ENCODE measurements at regions not wholly inside any gene's neighbourhood (a gene's known extent, or its start where the extent isn't known, plus 50 kb on each side); places are given as distances from the start of the nearest gene placed in this dataset.
A peak's percentile ranks its signal among the peaks of the same experiment; 100 is the strongest.
"Not testable (repeated sequence)": the region's sequence is repeated elsewhere in the genome, so short reads cannot be mapped to it uniquely, and the experiment has no call there.

DNA sequence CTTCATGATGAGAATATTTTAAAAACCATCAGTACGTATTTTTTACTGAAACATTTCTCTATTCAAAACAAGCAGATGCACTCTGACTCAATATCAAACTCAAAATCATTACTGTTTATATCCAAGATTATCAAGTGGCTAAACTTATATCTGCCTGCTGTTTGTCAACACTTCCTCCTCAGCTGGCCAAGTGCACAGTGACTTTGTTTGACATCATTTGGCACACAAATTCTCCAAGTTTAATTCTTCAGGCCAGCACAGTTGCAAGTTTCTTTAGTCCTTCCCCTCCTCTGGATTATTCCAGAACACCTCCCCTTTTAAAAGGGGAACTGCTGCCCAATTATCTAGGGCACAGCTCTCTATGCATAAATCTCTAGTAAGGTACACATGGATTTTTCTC is 346.6 kb downstream of the FSIP2 start:
- DNase-seq (ENCODE audit: low read depth) = no peak

DNA sequence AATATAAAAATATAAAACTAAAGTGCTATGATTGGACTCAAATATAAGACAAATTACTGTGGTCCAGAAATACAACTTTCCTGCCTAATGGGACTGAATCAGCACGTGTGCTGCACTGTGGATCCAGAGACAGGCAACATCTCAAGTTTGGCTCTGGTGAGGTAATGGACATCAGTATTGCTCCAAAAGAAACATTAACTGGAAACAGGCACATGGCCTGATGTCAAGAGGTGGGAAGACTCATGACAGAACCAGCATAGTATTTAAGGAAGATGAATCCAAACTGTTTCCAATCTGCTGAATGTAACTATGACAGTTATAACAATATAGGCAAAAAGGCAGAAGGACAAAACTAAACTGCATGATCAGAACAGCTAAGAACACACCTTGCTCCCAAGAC is 354.6 kb downstream of the FSIP2 start:
- DNase-seq (ENCODE audit: low read depth) = no peak

DNA sequence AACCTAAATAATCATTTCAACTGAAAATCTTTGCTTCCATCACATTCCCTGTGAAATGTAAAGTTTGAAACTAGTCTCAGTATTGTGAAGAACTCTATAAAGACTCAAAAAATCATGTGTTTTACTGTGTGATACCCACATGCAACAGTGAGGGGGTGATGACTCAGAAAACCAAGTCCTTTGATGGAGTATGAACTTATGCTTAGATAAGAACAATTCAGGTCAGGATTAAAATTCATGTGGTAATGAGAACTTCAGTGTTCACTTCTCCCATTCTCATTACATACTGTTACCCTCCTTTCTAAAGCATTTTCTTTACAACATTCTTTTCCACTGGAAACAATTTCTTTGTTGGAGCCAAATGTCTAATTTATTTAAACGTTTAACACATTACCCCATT is 360.2 kb downstream of the FSIP2 start:
- DNase-seq (ENCODE audit: low read depth) = peak; percentile 37

DNA sequence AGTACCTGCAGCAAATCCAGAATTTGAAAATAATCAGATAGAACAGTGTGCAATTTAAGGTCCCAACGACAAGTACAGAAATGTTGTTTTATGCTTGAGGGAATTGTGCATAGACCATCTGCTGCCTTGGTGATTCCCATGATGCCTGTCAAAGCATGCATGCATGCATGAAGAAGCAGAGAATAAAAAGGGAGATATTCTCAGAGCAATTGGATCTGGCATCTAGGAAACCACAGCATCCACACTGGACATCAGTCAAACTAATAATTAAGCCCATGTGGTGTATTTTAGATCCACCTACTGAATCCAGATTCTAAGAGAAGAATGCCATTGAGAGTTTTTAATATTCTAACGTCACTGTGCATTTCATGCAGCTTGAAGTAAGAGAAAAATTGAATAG is 361.2 kb downstream of the FSIP2 start:
- DNase-seq (ENCODE audit: low read depth) = no peak

DNA sequence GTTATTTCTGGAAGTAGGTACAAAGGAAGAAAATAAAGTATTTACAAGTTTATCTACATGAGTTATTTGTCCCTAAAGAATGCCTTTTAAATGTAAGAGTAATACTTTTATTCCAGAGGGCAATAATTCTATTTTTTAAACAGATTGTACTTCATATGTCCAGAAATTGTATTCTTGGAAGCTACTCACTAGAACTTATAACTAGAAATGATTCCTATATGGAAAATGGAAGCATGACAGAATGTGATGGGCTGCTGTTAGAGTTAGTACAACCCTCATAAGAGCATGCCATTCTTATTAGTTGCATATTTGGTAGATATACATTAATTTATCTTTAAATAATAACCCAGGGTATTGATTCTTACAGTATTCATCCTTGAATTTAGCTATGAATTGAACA is 362.0 kb downstream of the FSIP2 start:
- no peak for DNase-seq (ENCODE audit: low read depth)

DNA sequence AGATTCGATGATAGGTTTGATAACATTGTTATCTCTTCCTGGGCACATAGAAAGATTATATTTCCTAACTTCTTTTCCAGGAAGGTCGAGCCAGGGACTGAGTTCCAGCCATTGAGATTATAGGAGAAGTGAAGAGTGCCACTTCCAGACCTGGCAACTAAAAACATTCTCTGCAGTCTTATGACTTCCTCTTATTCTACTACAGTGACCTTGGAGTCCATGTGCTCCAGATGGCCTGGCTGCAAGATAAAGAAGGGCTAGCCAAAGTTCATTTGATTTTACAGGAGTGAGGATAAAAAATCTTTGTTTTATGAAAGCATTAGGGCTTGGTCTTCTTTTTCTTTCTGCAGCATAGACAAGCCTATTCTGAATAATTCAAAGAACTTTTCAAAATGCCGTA is 363.0 kb downstream of the FSIP2 start:
- no peak for DNase-seq (ENCODE audit: low read depth)

DNA sequence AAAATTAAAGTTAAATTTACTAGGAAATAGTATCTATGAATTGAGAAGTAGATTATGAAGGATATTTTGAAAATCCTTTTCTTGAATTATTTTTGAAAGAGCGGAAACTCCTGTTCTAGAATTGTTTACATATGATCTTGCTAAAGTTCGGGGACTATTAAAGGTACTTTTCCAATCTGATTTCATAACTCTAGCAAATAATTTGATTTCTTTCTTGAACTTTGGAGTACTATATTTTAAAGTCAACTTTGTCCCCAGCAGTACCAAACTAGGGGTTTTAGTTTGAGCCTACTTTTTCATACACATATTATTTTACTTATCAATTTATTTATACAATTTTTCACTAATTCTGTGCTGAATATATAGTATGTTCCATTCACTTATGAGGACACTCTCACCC is 364.7 kb downstream of the FSIP2 start:
- DNase-seq (ENCODE audit: low read depth) = no peak

DNA sequence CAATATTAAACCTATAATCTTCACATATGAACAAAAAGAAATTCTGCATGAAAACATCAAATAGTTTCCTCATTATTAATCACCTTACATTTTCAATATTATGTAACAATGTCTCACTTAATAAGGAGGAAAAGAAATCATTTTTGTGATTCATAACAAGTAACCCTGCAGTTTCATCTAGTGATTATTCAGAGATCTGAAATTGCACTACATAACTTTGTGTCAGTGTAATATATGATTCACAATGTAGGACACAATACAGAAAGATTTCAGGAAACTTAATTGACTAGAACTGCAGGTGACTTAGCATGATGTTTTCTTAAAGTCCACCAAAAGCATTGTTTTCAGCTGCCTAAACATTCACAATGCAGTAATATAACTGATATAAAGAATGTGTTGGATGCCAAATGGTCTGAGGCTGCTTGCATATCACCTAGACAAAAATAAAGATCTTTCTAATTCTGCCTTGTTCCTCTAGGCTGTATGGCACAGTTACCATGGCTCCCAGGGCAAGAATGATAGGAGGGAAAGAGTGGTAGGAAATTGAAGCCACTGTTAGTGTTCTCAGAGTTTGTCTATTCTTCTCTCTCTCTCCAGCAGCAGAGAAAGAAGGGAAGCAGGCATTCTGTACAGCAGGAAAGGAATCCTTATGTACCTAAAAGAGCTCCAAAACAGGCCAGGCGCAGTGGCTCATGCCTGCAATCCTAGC is 366.6 kb downstream of the FSIP2 start:
- no peak for DNase-seq (ENCODE audit: low read depth)

DNA sequence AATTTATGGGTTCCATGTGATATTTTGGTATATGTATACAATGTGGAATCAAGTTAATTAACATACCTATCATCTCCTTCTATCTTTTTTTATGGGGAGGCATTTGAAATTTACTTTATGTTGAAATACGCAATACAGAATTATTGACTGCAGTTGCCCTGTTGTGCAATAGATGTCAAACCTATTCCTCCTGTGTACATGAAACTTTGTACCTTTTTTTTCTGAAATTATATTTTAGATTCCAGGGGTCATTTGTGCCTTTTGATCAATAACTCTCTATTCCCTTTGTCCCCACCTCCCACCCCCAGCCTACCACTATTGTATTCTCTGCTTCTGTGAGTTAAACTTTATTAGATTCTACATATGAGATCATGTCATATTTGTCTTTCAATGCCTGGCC is 369.9 kb downstream of the FSIP2 start:
- no peak for DNase-seq (ENCODE audit: low read depth)

DNA sequence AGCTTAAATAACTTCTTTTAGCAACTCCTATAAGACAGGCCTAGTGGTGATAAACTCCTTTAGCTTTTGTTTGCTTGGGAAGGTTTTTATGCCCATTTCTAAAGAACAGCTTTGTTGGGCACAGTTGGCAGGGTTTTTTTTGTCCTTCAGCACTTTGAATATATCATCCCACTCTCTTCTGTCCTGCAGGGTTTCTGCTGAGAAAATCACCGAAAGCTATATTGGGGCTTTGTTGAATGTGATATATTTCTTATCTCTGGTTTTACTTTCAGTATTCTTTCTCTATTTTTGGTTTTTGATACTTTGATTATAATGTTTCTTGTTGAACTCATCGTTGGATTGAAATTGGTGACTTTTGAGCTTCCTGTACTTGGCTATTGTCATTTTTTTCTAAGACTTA is 372.8 kb upstream of the ZC3H15 start:
- no peak for DNase-seq (ENCODE audit: low read depth)

DNA sequence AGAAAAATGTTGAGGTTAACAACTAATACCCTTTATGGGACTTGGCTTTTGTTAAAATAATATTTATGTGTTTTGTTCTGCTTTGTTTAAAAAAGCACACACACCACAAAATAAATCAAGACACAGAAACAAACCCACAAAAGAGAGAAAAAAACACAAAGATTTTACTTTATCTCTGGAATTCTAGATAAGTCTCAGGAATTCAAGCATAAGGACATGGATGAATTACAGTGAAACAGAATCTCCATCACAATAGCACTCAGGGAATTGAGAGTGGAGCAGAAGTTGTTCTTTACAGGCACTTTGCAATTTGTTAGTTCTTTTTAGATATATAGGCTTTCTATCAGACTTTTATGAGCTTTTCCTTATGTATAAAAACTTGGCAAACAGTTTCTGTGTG is 360.9 kb upstream of the ZC3H15 start:
- no peak for DNase-seq (ENCODE audit: low read depth)

DNA sequence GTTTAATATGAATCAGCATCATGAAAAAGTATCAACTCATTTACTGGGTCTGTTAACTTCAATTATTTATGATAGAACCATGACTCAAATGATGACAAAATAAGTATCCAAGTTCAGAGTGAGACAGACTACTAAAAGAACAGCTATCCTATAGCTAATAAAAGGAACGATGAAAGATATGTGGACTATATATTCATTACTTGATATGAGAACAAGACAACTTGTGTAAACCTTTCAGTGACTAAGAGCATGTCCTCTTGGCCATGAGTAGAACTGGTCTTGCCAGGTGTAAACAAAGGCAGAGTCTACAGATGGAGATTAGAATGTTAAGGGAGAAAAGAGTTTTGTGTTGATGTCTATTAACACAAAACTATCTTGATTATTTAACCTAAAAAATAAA is 360.4 kb upstream of the ZC3H15 start:
- no peak for DNase-seq (ENCODE audit: low read depth)

DNA sequence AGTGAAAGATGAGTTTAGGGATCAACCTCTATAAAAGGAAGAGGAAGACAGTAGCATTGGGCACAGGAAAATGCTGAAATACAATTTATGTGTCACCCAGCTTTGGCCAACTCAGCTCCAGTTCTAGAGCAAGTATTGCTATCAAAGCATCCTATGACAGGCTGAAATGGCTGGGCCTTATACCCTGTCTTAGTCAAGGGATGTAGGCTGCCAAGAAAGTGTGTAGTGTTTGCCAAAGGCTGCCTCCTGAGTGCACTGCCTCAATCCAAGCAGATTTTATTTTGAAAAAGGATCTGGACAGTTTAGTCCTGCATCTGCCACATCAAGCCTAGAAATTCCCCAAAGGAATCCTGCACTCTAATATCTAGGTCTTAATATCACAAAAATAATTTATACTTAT is 359.9 kb upstream of the ZC3H15 start:
- DNase-seq (ENCODE audit: low read depth) = no peak

DNA sequence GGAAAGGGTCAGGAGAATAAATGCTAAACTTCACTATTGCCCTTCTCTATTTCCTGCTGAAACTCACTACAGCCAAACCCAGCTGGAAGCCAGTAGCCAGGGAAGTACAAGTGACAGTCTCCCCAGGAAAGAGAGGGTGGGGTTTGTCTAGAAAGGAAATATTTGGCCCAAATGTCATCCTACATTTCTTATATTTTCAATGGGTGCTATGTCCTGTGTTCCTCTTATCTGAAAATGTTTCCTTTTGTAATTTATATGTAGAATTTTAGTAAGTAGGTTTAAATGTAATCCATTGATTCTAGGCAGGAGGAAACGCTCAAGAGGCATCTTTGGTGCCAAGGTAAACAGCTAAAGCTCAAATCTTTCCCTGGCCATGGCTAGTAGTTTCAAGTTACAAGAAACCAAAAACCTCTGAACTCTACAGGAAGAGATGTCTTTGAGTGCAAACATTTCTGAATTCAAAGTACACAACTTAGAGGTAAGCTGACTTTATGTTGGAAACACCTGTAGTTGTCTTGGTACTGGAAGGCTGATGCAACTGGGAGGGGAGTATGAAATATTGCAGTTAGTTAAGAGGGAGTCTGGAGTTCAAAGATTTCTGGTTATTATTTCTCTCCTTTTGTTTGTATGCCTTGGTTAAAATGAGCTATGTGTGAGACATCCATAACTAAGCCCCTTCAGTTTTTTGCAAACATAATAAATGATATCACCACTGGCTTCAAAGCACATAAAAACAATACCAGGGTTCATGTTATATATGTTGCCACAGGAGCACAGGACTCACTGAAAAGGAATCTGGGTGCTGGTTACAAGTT is 356.1 kb upstream of the ZC3H15 start:
- peak; percentile 55 for DNase-seq (ENCODE audit: low read depth)

DNA sequence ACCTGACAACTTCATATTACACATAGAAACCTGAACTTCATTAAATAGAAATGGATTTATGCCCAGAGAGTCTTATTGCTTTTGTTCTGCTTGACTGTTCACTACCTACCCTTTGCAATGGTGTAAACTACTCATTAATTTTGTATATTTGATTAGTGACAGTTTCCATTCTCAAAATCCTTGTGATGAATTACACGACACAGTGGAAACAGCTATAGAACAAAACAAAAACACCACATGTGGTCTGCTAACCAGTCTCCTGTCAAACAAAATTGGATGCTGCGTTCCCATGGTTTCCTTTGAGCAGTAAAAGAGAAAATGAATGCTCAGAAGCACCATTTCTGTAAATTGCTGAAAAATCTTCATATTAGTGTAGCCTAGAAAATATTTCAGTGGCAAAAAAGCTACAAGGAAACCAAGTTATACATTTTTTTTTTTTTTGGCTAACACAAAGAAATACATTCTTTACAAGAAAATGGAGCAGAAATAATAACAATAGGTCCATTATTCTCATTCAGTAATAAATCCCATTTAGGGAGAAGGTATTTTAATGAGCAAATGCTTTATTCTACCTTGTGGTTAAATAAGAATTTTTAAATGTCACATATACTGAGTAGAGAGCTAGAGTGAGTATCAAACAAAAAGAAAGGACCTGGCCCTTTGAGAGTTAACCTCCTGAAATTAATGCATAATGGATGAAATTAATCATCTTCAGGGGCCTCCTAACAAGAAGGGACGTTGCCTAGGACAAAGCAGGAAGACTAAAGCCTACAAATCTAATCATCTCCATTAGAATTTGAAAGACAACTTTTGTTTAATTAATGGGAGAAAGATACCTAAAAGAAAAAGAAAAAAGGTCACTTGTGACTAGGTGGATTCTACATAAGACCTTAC is 355.1 kb upstream of the ZC3H15 start:
- DNase-seq (ENCODE audit: low read depth) = no peak

DNA sequence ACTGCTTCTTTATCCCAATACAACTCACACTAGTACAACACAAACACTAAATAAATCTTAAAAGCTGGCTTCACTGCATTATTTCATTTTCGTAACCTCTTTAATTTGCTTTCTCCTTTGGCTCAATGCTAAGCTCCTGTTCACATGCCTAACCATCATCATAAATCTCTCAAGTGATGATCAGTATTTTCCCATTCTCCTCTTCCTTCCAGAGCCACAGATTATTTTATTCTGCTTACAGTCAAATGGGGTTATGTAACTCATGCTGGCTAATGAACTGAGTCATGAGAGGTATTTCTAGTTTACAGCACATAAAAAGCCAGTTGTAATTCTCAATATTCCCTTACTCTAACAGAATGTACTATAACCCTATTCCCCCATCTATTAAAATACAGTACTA is 350.4 kb upstream of the ZC3H15 start:
- no peak for DNase-seq (ENCODE audit: low read depth)

DNA sequence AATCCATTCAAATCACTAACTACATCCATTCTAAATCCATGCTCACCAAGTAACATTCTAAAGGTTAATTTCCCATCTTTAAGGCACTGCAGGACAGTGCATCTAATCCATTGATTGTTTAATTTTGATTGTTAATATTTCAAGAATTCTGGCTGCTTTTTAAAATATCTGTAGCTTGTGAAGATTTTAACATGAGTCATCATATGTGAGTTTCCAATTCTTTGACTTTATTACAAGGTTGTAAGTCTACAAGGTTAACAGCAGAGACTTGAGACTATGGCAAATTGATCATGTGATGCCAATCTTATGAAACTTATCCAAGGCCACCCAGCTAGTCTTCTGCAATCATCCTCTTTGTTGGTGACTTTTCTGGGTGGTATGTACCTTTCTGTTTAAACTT is 349.2 kb upstream of the ZC3H15 start:
- DNase-seq (ENCODE audit: low read depth) = no peak

DNA sequence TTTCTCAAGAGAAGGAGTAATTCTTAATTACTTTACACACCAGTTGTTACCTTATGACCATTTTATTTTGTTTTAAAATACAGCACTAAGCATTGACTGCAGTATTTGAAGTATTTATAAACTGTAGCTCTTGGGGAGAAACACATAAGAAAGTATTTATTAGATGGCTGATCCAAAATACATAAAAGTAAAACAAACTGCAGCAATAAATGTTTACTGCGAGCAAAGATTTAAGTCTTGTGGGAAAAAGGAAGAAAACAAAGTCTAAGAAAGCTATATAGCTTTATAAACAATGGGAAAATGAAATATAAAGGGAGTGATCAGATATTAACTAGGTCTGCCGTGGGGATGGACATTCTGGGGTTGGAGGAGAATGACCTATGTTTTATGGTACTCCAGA is 347.2 kb upstream of the ZC3H15 start:
- DNase-seq (ENCODE audit: low read depth) = no peak

DNA sequence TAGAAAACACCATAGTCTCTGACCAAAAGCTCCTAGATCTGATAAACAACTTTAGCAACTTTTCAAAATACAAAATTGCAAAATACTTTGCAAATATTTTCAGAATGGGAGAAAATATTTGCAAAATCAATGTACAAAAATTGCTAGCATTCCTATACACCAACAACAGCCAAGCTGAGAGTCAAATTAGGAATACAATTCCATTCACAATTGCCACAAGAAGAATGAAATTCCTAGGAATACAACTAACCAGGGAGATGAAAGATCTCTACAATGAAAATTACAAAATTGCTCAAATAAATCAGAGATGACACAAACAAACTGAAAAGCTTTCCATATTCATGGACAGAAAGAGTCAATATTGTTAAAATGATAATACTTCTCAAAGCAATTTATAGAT is 327.0 kb upstream of the ZC3H15 start:
- no peak for DNase-seq (ENCODE audit: low read depth)

DNA sequence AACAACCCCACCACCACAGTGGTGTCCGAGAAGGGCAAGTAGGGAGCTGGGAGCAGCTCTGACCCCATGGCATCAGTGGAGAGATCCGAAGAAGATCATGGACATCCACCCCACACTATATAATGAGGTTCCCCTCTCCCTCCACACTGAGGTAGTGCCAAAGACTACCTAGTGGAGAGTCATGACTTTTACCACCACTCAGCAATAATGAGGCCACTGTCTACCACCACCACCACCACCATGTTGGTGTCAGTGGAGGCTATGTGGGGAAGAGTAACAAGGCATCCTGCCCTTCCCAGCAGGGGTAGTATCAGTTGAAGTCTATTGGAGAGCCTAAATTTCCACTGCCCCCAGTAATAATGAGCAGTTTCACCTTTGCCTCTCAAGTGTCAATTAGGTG is 321.7 kb upstream of the ZC3H15 start:
- DNase-seq (ENCODE audit: low read depth) = no peak

DNA sequence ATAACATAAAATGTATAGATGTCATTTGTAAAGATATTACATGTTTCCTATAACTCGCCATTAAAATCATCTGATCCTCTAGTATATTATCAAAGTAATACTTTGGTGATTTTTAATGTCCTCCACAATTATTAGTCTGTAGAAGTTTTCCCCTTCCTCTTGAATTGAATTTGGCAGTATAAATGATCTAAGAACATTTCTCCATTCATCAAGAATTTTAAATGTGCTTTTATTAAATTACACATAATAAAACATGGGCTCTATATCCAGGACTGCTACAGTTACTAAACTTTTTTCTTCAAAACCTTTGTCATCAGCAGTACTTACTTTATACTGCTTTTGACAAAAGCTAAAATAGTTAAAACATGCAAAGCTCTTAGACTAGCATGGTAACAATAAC is 315.4 kb upstream of the ZC3H15 start:
- DNase-seq (ENCODE audit: low read depth) = no peak

DNA sequence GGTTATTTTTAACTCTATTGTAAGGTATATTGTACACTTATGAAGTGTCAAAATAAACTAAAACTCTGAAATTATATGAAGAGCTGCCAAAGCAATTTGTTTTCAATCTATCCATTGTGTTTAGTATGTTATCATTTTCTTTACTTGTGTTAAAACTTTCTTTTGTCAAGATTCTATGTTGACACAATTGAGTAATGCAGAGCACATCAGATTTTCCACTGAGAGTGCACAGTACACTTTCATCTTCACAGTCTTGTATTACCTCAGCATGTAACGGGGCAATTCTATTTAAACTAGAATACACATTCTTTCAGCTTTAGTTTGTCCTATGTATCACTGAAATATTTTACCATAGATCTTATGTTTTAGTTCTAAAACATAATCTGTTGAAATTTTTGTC is 304.4 kb upstream of the ZC3H15 start:
- DNase-seq (ENCODE audit: low read depth) = no peak

DNA sequence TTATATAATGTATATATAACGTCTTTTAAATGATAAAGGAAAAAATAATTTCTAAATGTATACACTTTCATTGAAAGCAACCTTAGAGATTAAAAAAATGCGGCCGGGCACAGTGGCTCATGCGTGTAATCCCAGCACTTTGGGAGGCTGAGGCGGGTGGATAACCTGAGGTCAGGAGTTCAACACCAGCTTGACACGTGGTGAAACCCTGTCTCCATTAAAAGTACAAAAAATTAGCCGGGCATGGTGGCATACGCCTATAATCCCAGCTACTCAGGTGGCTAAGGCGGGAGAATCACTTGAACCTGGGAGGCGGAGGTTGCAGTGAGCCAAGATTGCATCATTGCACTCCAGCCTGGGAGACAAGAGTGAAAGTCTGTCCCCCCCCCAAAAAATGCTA is 303.7 kb upstream of the ZC3H15 start:
- DNase-seq (ENCODE audit: low read depth) = not testable (repeated sequence)
